GM18951 (cell line): ENCODE measurements at regions not wholly inside any gene's neighbourhood (a gene's known extent, or its start where the extent isn't known, plus 50 kb on each side); places are given as distances from the start of the nearest gene placed in this dataset.
"Not testable (repeated sequence)": the region's sequence is repeated elsewhere in the genome, so short reads cannot be mapped to it uniquely, and the experiment has no call there.

Experiments
- POLR2A ChIP-seq: IDR thresholded peaks from 4 replicates; pipeline ENCODE4 v1.6.1; 2011; ENCODE audit warnings: mild to moderate bottlenecking; ENCODE audit not compliant: insufficient read length, insufficient read depth; ENCODE audit errors: extremely low read depth
- in situ Hi-C: fragments of 300-500 bp; cut with MboI; formaldehyde crosslinking; loops from one replicate; pipeline ENCODE4 v1.12.0; 2022; ENCODE audit warnings: low sequenced_read_pairs, mixed read lengths, inconsistent platforms; ENCODE audit not compliant: unreplicated experiment

- in situ Hi-C loops: no loop called here
- no peak for TF ChIP-seq POLR2A
Observed at GRCh38 chr1:187928696-187929095, 1099.9 kb downstream of the PLA2G4A start.

GRCh38 chr1:187931776-187932175 lies 1103.0 kb downstream of the PLA2G4A start:
- no peak for TF ChIP-seq POLR2A
- in situ Hi-C loops: no loop called here

GRCh38 chr1:187933562-187934419 lies 1105.0 kb downstream of the PLA2G4A start:
- in situ Hi-C loops: no loop called here
- TF ChIP-seq POLR2A: no peak

- in situ Hi-C loops: no loop called here
Observed at GRCh38 chr1:187936667-187937066, 1107.9 kb downstream of the PLA2G4A start.

GRCh38 chr1:187938092-187938491 lies 1109.3 kb downstream of the PLA2G4A start:
- TF ChIP-seq POLR2A: no peak
- in situ Hi-C loops: no loop called here

More at GRCh38 chr1:187936667-187937066, 1107.9 kb downstream of the PLA2G4A start:
- TF ChIP-seq POLR2A: no peak

GRCh38 chr1:187942986-187943385 lies 1114.2 kb downstream of the PLA2G4A start:
- no peak for TF ChIP-seq POLR2A
- in situ Hi-C loops: no loop called here

GRCh38 chr1:187943606-187944403 lies 1115.1 kb downstream of the PLA2G4A start:
- in situ Hi-C loops: no loop called here
- TF ChIP-seq POLR2A: no peak

- in situ Hi-C loops: not testable (repeated sequence)
Observed at GRCh38 chr1:187946661-187947060, 1117.9 kb downstream of the PLA2G4A start.

- no peak for TF ChIP-seq POLR2A
- in situ Hi-C loops: no loop called here
Observed at GRCh38 chr1:187947359-187947758, 1118.6 kb downstream of the PLA2G4A start.

GRCh38 chr1:187948170-187948794 lies 1119.5 kb downstream of the PLA2G4A start:
- in situ Hi-C loops: no loop called here
- no peak for TF ChIP-seq POLR2A

- in situ Hi-C loops: no loop called here
- no peak for TF ChIP-seq POLR2A
Observed at GRCh38 chr1:187949567-187949966, 1120.8 kb downstream of the PLA2G4A start.

GRCh38 chr1:187951817-187952216 lies 1123.1 kb downstream of the PLA2G4A start:
- in situ Hi-C loops: no loop called here
- TF ChIP-seq POLR2A: no peak

- TF ChIP-seq POLR2A: no peak
- in situ Hi-C loops: no loop called here
Observed at GRCh38 chr1:187952446-187952845, 1123.7 kb downstream of the PLA2G4A start.

GRCh38 chr1:187956975-187957374 lies 1128.2 kb downstream of the PLA2G4A start:
- no peak for TF ChIP-seq POLR2A
- in situ Hi-C loops: no loop called here

GRCh38 chr1:187958207-187958606 lies 1129.5 kb downstream of the PLA2G4A start:
- TF ChIP-seq POLR2A: no peak
- in situ Hi-C loops: no loop called here
